SHP77 (cell line): ENCODE measurements at regions not wholly inside any gene's neighbourhood (a gene's known extent, or its start where the extent isn't known, plus 50 kb on each side); places are given as distances from the start of the nearest gene placed in this dataset.
A peak's percentile ranks its signal among the peaks of the same experiment; 100 is the strongest.
"Not testable (repeated sequence)": the region's sequence is repeated elsewhere in the genome, so short reads cannot be mapped to it uniquely, and the experiment has no call there.

Experiments
- DNase-seq, 2 experiments: peaks; one replicate each; lab custom pipeline; 2025; lab: John Stamatoyannopoulos, UW

GRCh38 chr10:78651287-78651686, 417.5 kb upstream of the ZMIZ1 start:
- no peak for DNase-seq

GRCh38 chr10:78653555-78653954, 415.2 kb upstream of the ZMIZ1 start:
- DNase-seq, result no peak

- DNase-seq, result no peak
Measured at GRCh38 chr10:78654047-78654590, 414.6 kb upstream of the ZMIZ1 start.

- DNase-seq, result no peak
Measured at GRCh38 chr10:78655979-78656378, 412.8 kb upstream of the ZMIZ1 start.

- DNase-seq, result no peak
Measured at GRCh38 chr10:78656417-78657162, 412.2 kb upstream of the ZMIZ1 start.

GRCh38 chr10:78657163-78657861, 411.5 kb upstream of the ZMIZ1 start:
- DNase-seq, result peak; percentile 35 to 43

- DNase-seq, result no peak
Measured at GRCh38 chr10:78657862-78658165, 411.0 kb upstream of the ZMIZ1 start.

GRCh38 chr10:78658645-78659597, 409.8 kb upstream of the ZMIZ1 start:
- DNase-seq, result no peak

GRCh38 chr10:78659598-78659967, 409.2 kb upstream of the ZMIZ1 start:
- no peak for DNase-seq

GRCh38 chr10:78660446-78661106, 408.2 kb upstream of the ZMIZ1 start:
- DNase-seq, result no peak

- DNase-seq, result no peak
Measured at GRCh38 chr10:78663721-78664120, 405.0 kb upstream of the ZMIZ1 start.

GRCh38 chr10:78664929-78665553, 403.7 kb upstream of the ZMIZ1 start:
- DNase-seq, result no peak

- no peak for DNase-seq
Measured at GRCh38 chr10:78672918-78673317, 395.8 kb upstream of the ZMIZ1 start.

- DNase-seq, result not testable (repeated sequence)
Measured at GRCh38 chr10:78681141-78681540, 387.6 kb upstream of the ZMIZ1 start.

GRCh38 chr10:78681986-78682385, 386.8 kb upstream of the ZMIZ1 start:
- peak in 1 of 2 experiments; percentile 13 for DNase-seq

GRCh38 chr10:78684947-78685346, 383.8 kb upstream of the ZMIZ1 start:
- DNase-seq, result no peak

GRCh38 chr10:78685466-78686103, 383.2 kb upstream of the ZMIZ1 start:
- no peak for DNase-seq

- DNase-seq, result no peak
Measured at GRCh38 chr10:78686444-78687060, 382.2 kb upstream of the ZMIZ1 start.

GRCh38 chr10:78687626-78688025, 381.1 kb upstream of the ZMIZ1 start:
- DNase-seq, result no peak

- no peak for DNase-seq
Measured at GRCh38 chr10:78688230-78688900, 380.4 kb upstream of the ZMIZ1 start.
